Fibroblast of skin of right quadriceps (primary cell): ENCODE measurements at regions not wholly inside any gene's neighbourhood (a gene's known extent, or its start where the extent isn't known, plus 50 kb on each side); places are given as distances from the start of the nearest gene placed in this dataset.

Experiments used
- DNase-seq: peaks from one replicate; pipeline ENCODE4 v3.0.0-alpha.2; 2013

DNA sequence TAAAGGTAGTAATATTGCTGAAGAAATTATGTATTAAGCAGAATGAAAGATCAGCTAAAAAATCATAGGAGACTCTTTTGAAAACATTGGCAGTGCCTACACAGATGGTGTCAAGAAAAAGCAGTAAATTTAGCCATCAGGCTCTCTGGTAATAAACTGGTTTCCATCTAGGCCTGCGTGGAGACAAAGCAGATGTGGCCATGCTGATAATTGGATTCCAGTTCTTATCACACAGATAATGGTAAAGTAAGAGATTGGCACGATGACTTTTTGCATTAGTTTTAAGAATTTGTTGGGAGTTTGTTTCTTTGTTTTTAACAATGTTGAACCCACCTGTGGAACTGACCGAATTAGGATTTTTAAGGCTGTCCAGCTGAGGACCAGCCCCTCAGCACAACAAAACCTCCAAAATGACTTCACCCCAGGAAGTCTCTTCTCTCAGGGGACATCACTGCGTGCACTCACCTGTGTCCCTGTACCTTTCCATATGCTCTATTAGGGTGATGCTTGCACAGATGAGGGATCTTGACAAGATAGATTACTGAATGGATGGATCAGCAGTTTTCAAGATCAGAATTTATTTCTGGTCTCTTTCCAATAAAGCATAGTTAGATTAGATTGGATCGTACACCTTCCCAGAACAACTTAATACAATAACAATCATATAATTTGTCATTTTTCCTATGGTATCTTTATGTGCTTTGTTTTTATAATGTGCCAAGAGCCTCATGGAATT is 69.1 kb upstream of the DNAJC10 start:
- no peak for DNase-seq

DNA sequence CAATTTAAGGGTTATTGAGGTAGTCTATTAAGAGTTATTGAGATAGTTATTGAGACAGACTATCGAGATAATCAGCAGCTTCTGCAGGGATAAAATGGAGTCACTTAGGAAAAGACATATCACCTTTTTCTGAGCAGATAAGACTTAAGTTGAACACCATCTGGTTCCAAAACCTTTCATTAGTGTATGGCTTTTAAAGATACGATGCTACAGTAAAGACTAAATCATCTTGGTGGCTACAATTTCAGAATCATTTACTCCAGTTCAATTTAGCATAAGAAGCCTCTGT is 68.6 kb upstream of the DNAJC10 start:
- DNase-seq: no peak

GRCh38 chr2:182649316-182649715 is 66.7 kb upstream of the DNAJC10 start:
- peak; percentile 36 for DNase-seq

DNA sequence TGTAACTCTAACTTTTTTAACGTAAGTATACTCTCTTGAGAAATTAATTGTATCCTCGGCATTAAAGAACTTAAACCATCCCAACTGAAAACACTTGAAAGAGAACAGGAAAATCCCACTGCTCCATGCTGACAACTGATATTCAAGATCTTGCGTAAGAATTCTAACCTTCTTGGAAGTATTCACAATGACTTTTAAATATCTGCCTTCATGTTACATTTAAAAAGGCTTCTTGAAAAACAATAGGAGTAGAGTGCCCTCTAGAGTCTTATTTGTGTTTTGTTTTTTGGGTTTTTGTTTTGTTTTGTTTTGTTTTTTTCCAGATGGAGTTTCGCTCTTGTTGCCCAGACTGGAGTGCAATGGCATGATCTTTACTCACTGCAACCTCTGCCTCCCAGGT is 65.4 kb upstream of the DNAJC10 start:
- DNase-seq: peak; percentile 64

DNA sequence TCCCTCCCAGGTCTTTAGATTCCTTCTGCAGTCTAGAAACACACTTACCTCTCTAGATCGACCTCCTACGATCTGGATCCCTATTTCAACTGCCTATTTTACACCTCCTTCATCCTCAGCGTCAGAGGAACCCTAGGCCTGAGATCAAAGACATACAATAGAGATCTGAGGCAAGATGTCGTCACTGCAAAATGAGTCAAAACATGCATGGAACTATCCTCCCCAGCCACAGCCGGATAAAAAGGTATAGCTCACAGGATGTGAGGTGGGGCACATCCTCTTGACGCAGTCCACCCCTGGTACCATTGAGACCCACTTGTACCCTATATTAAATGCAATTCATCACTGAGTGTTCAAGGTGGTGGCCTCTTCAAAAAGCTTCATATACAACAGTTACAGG is 63.7 kb upstream of the DNAJC10 start:
- DNase-seq: no peak

- DNase-seq: no peak
Observed at GRCh38 chr2:182655750-182656149, 60.3 kb upstream of the DNAJC10 start.

- no peak for DNase-seq
Observed at GRCh38 chr2:182664212-182664611, 51.8 kb upstream of the DNAJC10 start.

- DNase-seq: peak; percentile 50
Observed at GRCh38 chr2:182665500-182665899, 50.6 kb upstream of the DNAJC10 start.
